Mesodermal cell (in vitro differentiated cells): ENCODE measurements at regions not wholly inside any gene's neighbourhood (a gene's known extent, or its start where the extent isn't known, plus 50 kb on each side); places are given as distances from the start of the nearest gene placed in this dataset.

Source experiments
- H3K27ac ChIP-seq: 2 replicates; pipeline ENCODE4 v1.7.0; 2013; ENCODE audit warnings: mild to moderate bottlenecking, low read depth, low read length, moderate library complexity; ENCODE audit not compliant: severe bottlenecking
- H3K36me3 ChIP-seq: 2 replicates; pipeline ENCODE4 v1.7.1; 2013; ENCODE audit warnings: mild to moderate bottlenecking, low read length, moderate library complexity; ENCODE audit not compliant: control insufficient read depth, insufficient read depth
- H3K4me1 ChIP-seq: one replicate; pipeline ENCODE4 v1.7.1; 2013; ENCODE audit warnings: mild to moderate bottlenecking, low read length; ENCODE audit not compliant: insufficient read depth, control insufficient read depth, poor library complexity, severe bottlenecking
- H3K4me3 ChIP-seq: 2 replicates; pipeline ENCODE4 v1.7.0; 2013; ENCODE audit warnings: low read length, control low read depth, mild to moderate bottlenecking; ENCODE audit not compliant: insufficient read depth, poor library complexity, severe bottlenecking; ENCODE audit errors: extremely low read depth
- H3K9me3 ChIP-seq: 2 replicates; pipeline ENCODE4 v1.7.1; 2013; ENCODE audit warnings: mild to moderate bottlenecking, low read length, moderate library complexity; ENCODE audit not compliant: control insufficient read depth
- WGBS, 2 experiments: methylation state at CpG; one replicate each; pipeline ENCODE4 v1.1.5; 2013; ENCODE audit warnings: missing lambda C conversion rate in 2 of 2; ENCODE audit not compliant: insufficient coverage in 2 of 2; 5-methylcytosine and 5-hydroxymethylcytosine counted together

DNA sequence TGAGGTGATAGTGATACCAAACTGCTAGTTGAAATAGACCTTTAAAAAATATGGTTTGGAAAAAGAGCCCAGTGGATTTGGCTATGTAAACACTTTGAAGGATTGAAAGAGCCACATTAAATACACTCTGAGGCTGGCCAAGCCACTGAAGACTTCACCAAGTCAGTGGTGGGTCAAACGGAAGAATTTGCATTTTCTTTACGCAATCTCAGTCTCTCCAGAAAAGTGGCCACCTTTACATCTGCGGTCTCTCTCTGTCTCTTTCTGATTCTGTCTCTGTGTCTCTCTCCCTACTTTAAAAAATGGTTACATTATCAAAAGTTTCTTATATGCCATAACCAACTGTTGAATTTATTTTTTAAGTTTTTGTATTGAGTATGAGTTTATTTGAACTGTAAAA, 651.2 kb upstream of the PITX2 start:
- WGBS, 2 experiments = 86 to 90% methylated on average over 2 to 3 of the region's 3 CpGs
- Histone ChIP-seq H3K4me3 (no peak overlapping the region), H3K4me1 (peaks cover 7% of the 10 kb centered on the region), H3K27ac (no peak overlapping the region), H3K9me3 (no peaks in the 10 kb centered on the region), H3K36me3 (no peaks in the 10 kb centered on the region)

DNA sequence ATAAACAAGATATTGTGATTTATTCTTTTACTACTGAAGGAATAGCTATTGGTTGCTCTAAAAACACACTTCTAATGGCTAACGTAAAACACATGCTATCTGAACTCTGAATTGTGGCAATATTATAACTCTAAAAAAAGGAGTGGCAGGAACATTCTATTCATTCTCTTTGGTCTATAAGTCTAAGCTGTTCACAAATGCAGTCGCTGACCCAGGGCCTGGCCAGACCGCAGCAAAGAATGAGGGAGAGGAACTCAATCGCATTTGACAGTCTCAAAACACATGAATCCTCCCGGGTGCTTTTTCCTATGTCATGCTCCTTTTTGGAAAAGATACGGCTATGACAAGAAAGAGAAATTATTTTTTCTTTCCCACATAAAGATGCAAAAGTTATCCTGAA, 651.6 kb upstream of the PITX2 start:
- Histone ChIP-seq H3K4me3 (no peak overlapping the region), H3K4me1 (peaks cover 5% of the 10 kb centered on the region), H3K9me3 (no peaks in the 10 kb centered on the region), H3K27ac (no peak overlapping the region), H3K36me3 (no peaks in the 10 kb centered on the region)
- 81 to 91% methylated on average over 3 of the region's 6 CpGs for WGBS, 2 experiments

DNA sequence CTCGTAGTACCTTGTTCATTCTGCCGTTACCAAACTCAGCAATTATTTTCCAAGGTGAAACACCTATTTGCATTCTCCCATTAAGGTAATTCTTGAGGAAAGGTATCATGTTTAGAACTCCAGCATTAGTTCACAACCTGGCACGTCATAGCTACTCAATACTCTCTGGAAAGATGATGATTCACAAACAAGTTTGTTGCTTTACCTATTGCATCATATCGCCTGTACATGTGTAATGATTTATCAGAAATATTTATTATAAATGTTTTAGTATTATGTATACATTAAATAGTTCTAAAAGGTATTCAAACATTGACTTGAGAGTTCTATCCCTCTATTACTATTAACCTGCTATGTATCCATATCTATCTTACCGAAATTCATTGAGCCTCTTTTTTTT, 658.3 kb upstream of the PITX2 start:
- H3K4me1 ChIP-seq = no peaks in the 10 kb centered on the region
- H3K36me3 ChIP-seq = no peaks in the 10 kb centered on the region
- H3K9me3 ChIP-seq = no peaks in the 10 kb centered on the region
- no peak overlapping the region for H3K4me3 ChIP-seq
- no peak overlapping the region for H3K27ac ChIP-seq
- WGBS, 2 experiments = 94 to 100% methylated on average over 1 to 3 of the region's 5 CpGs

DNA sequence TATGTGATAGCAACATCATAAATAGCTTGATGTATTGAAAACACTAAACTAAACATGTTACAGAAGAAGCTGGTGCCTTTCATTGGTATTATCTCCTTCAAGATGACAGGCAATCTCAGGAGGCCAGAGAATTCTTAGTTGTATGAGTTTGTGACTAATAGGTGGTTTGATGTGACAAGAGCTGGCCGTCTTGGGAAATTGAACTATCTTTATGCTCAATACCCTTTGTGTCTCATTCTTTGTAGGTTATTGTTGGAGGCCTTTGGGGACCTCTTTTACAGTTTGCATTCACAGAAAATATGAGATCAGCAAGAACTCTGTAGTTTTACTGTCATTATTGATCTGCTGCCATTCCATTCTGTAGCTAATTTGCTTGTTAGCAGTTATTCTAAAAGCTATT, 659.2 kb upstream of the PITX2 start:
- WGBS, 2 experiments = 83% methylated on average over 1 of the region's 1 CpG; no CpG with 5 or more reads in 1 of the 2 experiments
- H3K9me3 ChIP-seq = no peaks in the 10 kb centered on the region

DNA sequence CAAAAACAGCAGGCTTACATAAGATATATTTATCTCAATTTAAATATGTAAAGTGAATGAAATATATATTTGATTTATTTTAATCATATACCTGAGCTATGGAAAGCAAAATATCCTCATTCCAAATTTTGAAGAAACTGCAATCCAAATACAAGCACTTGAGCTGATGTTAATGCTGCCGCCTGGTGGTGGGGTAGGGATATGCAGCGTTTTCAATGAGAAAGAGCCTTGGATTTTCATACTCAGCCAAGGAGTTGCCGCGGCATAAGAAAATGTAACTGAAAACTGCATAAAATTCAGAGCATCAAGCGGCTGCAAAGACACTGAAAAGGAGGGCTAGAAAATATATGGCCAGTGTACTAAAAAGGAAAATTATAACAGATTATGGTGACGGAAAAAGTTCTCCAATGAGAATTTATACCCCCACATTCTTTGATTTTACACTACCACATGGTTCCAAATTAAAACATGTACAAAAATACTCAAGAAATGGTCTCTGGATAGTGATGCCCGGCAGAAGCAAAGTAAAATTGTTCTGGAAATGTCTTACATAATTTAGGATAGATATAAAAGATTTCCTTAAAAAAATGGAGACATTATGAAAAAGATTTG, 660.3 kb upstream of the PITX2 start:
- Histone ChIP-seq H3K4me3 (no peak overlapping the region), H3K36me3 (no peaks in the 10 kb centered on the region), H3K4me1 (no peaks in the 10 kb centered on the region), H3K27ac (no peak overlapping the region), H3K9me3 (no peaks in the 10 kb centered on the region)
- WGBS, 2 experiments = 14 to 26% methylated on average over 3 to 4 of the region's 7 CpGs

More for the DNA sequence above, 659.2 kb upstream of the PITX2 start:
- no peak overlapping the region for H3K27ac ChIP-seq
- no peaks in the 10 kb centered on the region for H3K36me3 ChIP-seq
- no peak overlapping the region for H3K4me3 ChIP-seq
- H3K4me1 ChIP-seq = no peaks in the 10 kb centered on the region

DNA sequence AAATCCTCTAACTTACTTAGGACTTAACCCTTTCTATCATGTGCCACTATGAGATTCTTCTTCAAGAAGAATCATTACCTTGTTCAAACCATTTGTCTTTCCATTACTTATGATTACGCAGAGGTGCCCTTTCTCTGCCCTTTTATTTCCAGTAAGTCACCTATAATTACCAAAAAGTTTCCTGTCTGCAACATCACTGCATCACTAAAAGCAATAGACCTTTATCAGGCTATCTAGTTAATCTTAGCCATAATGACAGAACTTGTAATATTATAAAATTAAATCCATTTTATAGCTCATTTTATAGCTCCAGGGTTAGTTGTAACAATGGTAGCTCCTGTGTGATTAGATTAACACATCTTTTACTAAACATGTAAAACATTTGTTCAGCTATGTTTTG, 673.6 kb upstream of the PITX2 start:
- Histone ChIP-seq H3K27ac (no peak overlapping the region), H3K9me3 (no peaks in the 10 kb centered on the region), H3K4me3 (no peak overlapping the region), H3K36me3 (no peaks in the 10 kb centered on the region), H3K4me1 (no peaks in the 10 kb centered on the region)
- 88 to 100% methylated on average over 1 of the region's 1 CpG for WGBS, 2 experiments

DNA sequence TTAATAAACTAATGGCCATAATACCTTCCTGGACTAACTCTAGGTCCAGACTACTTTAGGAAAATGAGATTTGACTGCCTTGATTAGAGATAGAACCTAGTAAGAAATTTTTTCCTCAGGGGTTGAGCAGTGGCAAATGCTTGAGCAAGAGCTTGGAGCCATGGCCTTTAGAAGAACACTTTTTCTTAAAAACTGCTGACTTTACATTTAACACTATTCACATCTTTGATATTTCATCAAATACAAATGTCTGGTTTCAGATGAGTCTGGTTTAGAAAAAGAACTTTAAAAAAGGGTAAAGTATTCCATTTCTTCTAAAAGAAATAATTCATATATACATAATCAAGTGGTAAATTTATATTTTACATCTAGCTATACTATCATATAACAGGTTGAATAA, 680.9 kb upstream of the PITX2 start:
- Histone ChIP-seq H3K9me3 (no peaks in the 10 kb centered on the region), H3K27ac (no peak overlapping the region), H3K4me3 (no peak overlapping the region), H3K4me1 (no peaks in the 10 kb centered on the region), H3K36me3 (no peaks in the 10 kb centered on the region)

DNA sequence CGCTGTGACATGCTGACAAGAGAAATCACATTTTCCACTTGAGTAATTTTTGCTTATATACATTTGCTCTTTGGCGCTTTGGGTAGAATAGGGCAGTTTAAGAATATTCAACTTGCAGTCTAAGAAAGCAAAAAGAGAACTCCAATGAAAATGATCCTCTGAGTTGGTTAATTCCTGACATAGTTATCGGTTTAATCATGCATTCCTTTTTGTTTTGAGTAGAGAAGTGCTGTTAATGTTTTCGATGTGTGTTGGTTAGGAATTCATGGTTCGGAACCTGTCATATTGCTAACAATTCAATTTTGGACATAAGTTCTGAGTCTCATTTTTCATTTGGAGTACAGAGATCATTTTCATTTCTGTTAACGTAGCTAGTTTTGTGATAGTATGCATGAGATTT, 700.6 kb upstream of the PITX2 start:
- peaks cover 13% of the 10 kb centered on the region for H3K4me1 ChIP-seq
- no peaks in the 10 kb centered on the region for H3K9me3 ChIP-seq
- no peak overlapping the region for H3K4me3 ChIP-seq
- H3K27ac ChIP-seq = peak overlapping the region; percentile 85
- WGBS, 2 experiments = 92 to 100% methylated on average over 2 of the region's 6 CpGs
- no peaks in the 10 kb centered on the region for H3K36me3 ChIP-seq

DNA sequence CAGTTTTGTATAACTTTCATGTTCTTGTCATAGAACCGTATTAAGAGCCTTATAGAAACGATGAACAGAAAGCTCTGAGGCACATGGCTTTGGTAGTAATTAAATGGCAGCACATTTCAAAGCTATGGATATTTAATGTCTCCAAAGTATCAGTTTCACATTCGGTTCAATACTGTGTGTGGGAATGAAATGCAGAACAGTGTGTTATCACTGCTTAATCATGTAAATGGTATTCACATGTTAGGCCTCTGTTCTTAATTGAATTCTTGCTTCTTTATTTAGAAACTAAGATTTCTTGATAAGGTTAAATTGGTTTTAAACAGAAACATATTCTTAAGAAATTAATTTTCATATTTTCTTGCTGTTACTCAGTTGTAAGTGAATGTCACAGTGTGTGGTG, 701.0 kb upstream of the PITX2 start:
- peak overlapping the region; percentile 85 for H3K27ac ChIP-seq
- peaks cover 13% of the 10 kb centered on the region for H3K4me1 ChIP-seq
- H3K9me3 ChIP-seq = no peaks in the 10 kb centered on the region
- WGBS, 2 experiments = 80 to 100% methylated on average over 1 to 2 of the region's 3 CpGs
- H3K36me3 ChIP-seq = no peaks in the 10 kb centered on the region
- H3K4me3 ChIP-seq = no peak overlapping the region

DNA sequence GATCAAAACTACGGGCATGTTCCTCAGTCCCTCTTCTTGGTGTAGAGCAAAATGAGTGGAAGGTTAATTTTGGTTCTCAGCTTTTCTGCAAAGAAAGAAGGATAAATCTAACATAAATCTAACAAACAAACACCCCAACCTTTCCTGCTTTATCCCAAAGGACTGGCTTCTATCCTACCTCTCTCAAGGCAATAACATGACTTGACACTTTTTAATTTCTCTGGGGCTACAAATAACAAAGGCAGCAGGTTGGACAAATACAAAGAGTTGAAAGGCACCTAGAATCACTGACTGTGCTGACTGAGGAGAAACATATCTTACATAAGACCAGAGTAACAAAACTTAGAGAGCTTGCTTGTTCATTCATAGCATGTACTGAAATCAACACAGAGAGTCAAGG, 703.6 kb upstream of the PITX2 start:
- no peak overlapping the region for H3K27ac ChIP-seq
- WGBS, 2 experiments = no CpG with 5 or more reads among the region's 1 CpG
- peaks cover 13% of the 10 kb centered on the region for H3K4me1 ChIP-seq
- no peak overlapping the region for H3K4me3 ChIP-seq
- H3K9me3 ChIP-seq = no peaks in the 10 kb centered on the region
- H3K36me3 ChIP-seq = no peaks in the 10 kb centered on the region

DNA sequence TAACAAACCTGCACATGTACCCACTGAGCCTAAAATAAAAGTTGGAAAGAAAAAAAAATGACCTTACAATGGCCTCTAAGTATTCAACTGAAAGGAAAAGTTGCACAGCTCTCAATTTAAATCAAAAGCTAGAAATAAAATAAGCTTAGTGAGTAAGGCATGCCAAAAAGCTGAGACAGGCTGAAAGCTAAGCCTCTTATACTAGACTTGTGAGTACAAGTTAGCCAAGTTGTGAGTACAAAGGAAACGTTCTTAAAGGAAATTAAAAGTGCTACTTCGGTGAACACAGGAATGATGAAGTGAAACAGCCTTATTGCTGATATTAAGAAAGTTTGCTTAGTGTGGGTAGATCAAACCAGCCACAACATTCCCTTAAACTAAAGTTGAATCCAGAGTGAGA, 707.9 kb upstream of the PITX2 start:
- H3K27ac ChIP-seq = no peak overlapping the region
- H3K4me3 ChIP-seq = no peak overlapping the region
- no peaks in the 10 kb centered on the region for H3K4me1 ChIP-seq
- H3K9me3 ChIP-seq = no peaks in the 10 kb centered on the region
- WGBS, 2 experiments = 94% methylated on average over 2 of the region's 2 CpGs; no CpG with 5 or more reads in 1 of the 2 experiments
- no peaks in the 10 kb centered on the region for H3K36me3 ChIP-seq
